GM12878 (cell line): ENCODE measurements at regions not wholly inside any gene's neighbourhood (a gene's known extent, or its start where the extent isn't known, plus 50 kb on each side); places are given as distances from the start of the nearest gene placed in this dataset.

Experiments used
- ATAC-seq: fragments of 200-7000 bp; cut with Tn5 transposase; 3 replicates; pipeline ENCODE4 v1.9.1; 2020; ENCODE audit warnings: mild to moderate bottlenecking, moderate library complexity
- BruUV-seq: library from RNA; stranded (reverse); fragments of 400-500 nt; replicated peaks from 2 replicates; lab custom pipeline; 2021; lab: Mats Ljungman, UMichigan
- CTCF ChIA-PET: fragments of 300-600 bp; sonication (Branson Sonifier 250); formaldehyde crosslinking; extraction: SDS; loops from one replicate; lab custom pipeline; 2021; ENCODE audit warnings: inconsistent platforms; lab: Yijun Ruan, JAX
- POLR2A ChIA-PET: fragments of 350-600 bp; formaldehyde crosslinking; extraction: SDS; loops from one replicate; lab custom pipeline; 2021; ENCODE audit warnings: inconsistent platforms; lab: Charles Lee
- RAD21 ChIA-PET: fragments of 300-600 bp; sonication (Branson Sonifier 250); formaldehyde crosslinking; loops from one replicate; lab custom pipeline; 2023; ENCODE audit warnings: antibody characterized with exemption; ENCODE audit not compliant: unreplicated experiment; lab: Charles Lee
- SMC1A ChIA-PET: fragments of 300-600 bp; sonication (Branson Sonifier 250); formaldehyde crosslinking; loops from one replicate; lab custom pipeline; 2023; ENCODE audit not compliant: unreplicated experiment, uncharacterized antibody; lab: Charles Lee
- DNase-seq: peaks from one replicate; pipeline ENCODE4 v3.0.0-alpha.2; 2011; ENCODE audit warnings: low read depth, low spot score
- FAIRE-seq: peaks from 3 replicates; lab custom pipeline; 2011; peaks lifted over from hg19 to GRCh38; lab: Jason Lieb, UNC
- H2AFZ ChIP-seq: 2 replicates; pipeline ENCODE4 v1.6.0; 2011; ENCODE audit warnings: low read depth, low read length, control low read depth; ENCODE audit not compliant: control insufficient read depth
- H3K27ac ChIP-seq: 2 replicates; pipeline ENCODE4 v1.5.1; 2011; ENCODE audit warnings: control low read depth; ENCODE audit not compliant: control insufficient read depth, insufficient read depth
- H3K27me3 ChIP-seq, 2 experiments: replicated peaks in 1 of 2; 2 replicates each; pipeline versions ENCODE4 v1.6.0 to v1.6.1; 2011; ENCODE audit warnings: low read length in 1 of 2; ENCODE audit not compliant: control insufficient read depth in 2 of 2, insufficient read depth in 2 of 2
- H3K36me3 ChIP-seq, 2 experiments: 2 replicates each; pipeline ENCODE4 v1.5.1; 2011; ENCODE audit warnings: low read length in 1 of 2; ENCODE audit not compliant: control insufficient read depth in 2 of 2, insufficient read depth in 2 of 2
- H3K4me1 ChIP-seq: 2 replicates; pipeline ENCODE4 v1.6.1; 2011; ENCODE audit warnings: mild to moderate bottlenecking, low read length, moderate library complexity, mixed read lengths; ENCODE audit not compliant: control insufficient read depth, insufficient read depth
- H3K4me2 ChIP-seq: 2 replicates; pipeline ENCODE4 v1.6.0; 2011; ENCODE audit warnings: control low read depth; ENCODE audit not compliant: control insufficient read depth, insufficient read depth
- H3K4me3 ChIP-seq: fragments of 200-600 bp; sonication (generic); 2 replicates; pipeline ENCODE4 v1.5.1; 2016
- H3K79me2 ChIP-seq: 2 replicates; pipeline ENCODE4 v1.6.0; 2011; ENCODE audit warnings: low read length; ENCODE audit not compliant: control insufficient read depth, insufficient read depth
- H3K9ac ChIP-seq: 2 replicates; pipeline ENCODE4 v1.8.0; 2011; ENCODE audit warnings: low read length, control low read depth, mixed read lengths; ENCODE audit not compliant: control insufficient read depth, insufficient read depth
- H3K9me3 ChIP-seq: replicated peaks from 3 replicates; pipeline ENCODE4 v1.5.1; 2011; ENCODE audit warnings: mild to moderate bottlenecking, low read length; ENCODE audit not compliant: control insufficient read depth, insufficient read depth
- H4K20me1 ChIP-seq: 2 replicates; pipeline ENCODE4 v1.6.0; 2011; ENCODE audit not compliant: control insufficient read depth, insufficient read depth
- CHD2 ChIP-seq: IDR thresholded peaks from 2 replicates; pipeline ENCODE4 v1.6.1; 2011; ENCODE audit warnings: low read depth, low read length, improper control_type of control experiment, borderline replicate concordance
- HDAC2 ChIP-seq: fragments of 200-600 bp; sonication (generic); IDR thresholded peaks from 2 replicates; pipeline ENCODE4 v1.6.1; 2017
- HDGF ChIP-seq: fragments of 450-650 bp; IDR thresholded peaks from 2 replicates; pipeline ENCODE4 v1.6.1; 2016; ENCODE audit warnings: antibody characterized with exemption
- IKZF2 ChIP-seq, 2 experiments: fragments of 450-650 bp; IDR thresholded peaks; 2 replicates each; pipeline ENCODE4 v1.6.1; 2017; ENCODE audit warnings: mild to moderate bottlenecking in 2 of 2, moderate library complexity in 2 of 2
- JUNB ChIP-seq: IDR thresholded peaks from 2 replicates; pipeline ENCODE4 v1.6.1; 2016; ENCODE audit warnings: antibody characterized with exemption, mild to moderate bottlenecking
- KAT2A ChIP-seq: conservative IDR thresholded peaks from 2 replicates; pipeline ENCODE4 v1.6.1; 2011; ENCODE audit warnings: low read depth, low read length; ENCODE audit not compliant: control insufficient read depth
- LARP7 ChIP-seq: fragments of 450-650 bp; IDR thresholded peaks from 2 replicates; pipeline ENCODE4 v1.6.1; 2017; ENCODE audit warnings: mild to moderate bottlenecking
- PML ChIP-seq: IDR thresholded peaks from 2 replicates; pipeline ENCODE4 v1.6.1; 2012; ENCODE audit warnings: low read length, inconsistent platforms
- POU2F2 ChIP-seq: IDR thresholded peaks from 3 replicates; pipeline ENCODE4 v1.6.1; 2011; ENCODE audit warnings: low read depth, mild to moderate bottlenecking, low read length, borderline replicate concordance
- RAD21 ChIP-seq: IDR thresholded peaks from 2 replicates; pipeline ENCODE4 v1.6.1; 2011; ENCODE audit warnings: mild to moderate bottlenecking, low read depth, low read length, moderate library complexity; ENCODE audit not compliant: insufficient read depth
- ZNF217 ChIP-seq: fragments of 450-650 bp; IDR thresholded peaks from 2 replicates; pipeline ENCODE4 v1.6.1; 2017; ENCODE audit warnings: antibody characterized with exemption, mild to moderate bottlenecking
- WGBS: methylation state at CpG from one replicate; pipeline ENCODE4 v1.1.6; 2016; ENCODE audit warnings: low lambda C conversion rate; ENCODE audit not compliant: insufficient replicate concordance, insufficient coverage; ENCODE audit errors: missing lambda C conversion rate; 5-methylcytosine and 5-hydroxymethylcytosine counted together
- in situ Hi-C: fragments of 300-500 bp; cut with MboI; formaldehyde crosslinking; loops from 9 replicates; pipeline ENCODE4 v1.14.3; 2018; ENCODE audit warnings: mixed read lengths
- intact Hi-C: fragments of 100-400 bp; cut with micrococcal nuclease; formaldehyde crosslinking; loops from one replicate; pipeline ENCODE4 v1.14.2; 2022; ENCODE audit not compliant: unreplicated experiment
- TF ChIP-seq, protein P1 (sequence below): fragments of 450-650 bp; IDR thresholded peaks from 2 replicates; pipeline ENCODE4 v1.6.1; 2016; ENCODE audit warnings: mild to moderate bottlenecking
- TF ChIP-seq, protein P2 (sequence below): fragments of 450-650 bp; IDR thresholded peaks from 2 replicates; pipeline ENCODE4 v1.6.1; 2016; ENCODE audit warnings: mild to moderate bottlenecking, moderate library complexity, borderline replicate concordance
- TF ChIP-seq, protein P3 (sequence below): fragments of 450-650 bp; conservative IDR thresholded peaks from 2 replicates; pipeline ENCODE4 v1.6.1; 2017; ENCODE audit warnings: mild to moderate bottlenecking, moderate library complexity

DNA sequence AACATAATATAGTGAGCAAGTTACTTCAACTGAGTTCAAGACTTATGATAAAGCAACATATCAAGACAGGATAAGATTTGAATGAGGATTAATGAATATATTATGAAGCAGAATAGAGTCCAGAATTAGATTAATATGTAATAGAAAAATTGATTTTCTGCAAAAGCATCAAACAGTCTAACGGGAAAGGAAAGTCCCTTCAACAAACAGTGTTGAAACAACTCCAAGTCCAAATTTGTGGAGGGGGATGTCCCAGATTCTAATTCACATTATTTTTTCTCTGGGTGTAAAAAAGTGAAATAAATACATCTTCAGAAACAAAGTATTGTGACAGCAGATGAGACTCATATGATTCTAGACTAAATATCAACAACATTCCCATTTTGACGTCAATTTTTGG is 289.7 kb downstream of the C6orf118 start:
- Histone ChIP-seq H4K20me1 (no peaks in the 10 kb centered on the region), H3K27ac (no peak overlapping the region), H3K9me3 (no peaks in the 10 kb centered on the region), H3K9ac (no peak overlapping the region), H3K4me1 (no peaks in the 10 kb centered on the region), H3K4me3 (no peak overlapping the region), H2AFZ (no peak overlapping the region), H3K79me2 (no peaks in the 10 kb centered on the region), H3K4me2 (no peak overlapping the region), H3K36me3 (no peaks in the 10 kb centered on the region), H3K27me3 (no peaks in the 10 kb centered on the region)
- SMC1A ChIA-PET, result no interaction called here
- in situ Hi-C loops (no loop called here), intact Hi-C loops (no loop called here)
- POLR2A ChIA-PET, result no interaction called here
- FAIRE-seq (no peak), DNase-seq (no peak), ATAC-seq (no peak)
- RAD21 ChIA-PET, result no interaction called here
- BruUV-seq, result no TSS peak
- CTCF ChIA-PET, result no interaction called here
- WGBS, result 49% methylated on average over 2 of the region's 2 CpGs
- TF ChIP-seq HDAC2, result no peak
- TF ChIP-seq LARP7, result no peak

DNA sequence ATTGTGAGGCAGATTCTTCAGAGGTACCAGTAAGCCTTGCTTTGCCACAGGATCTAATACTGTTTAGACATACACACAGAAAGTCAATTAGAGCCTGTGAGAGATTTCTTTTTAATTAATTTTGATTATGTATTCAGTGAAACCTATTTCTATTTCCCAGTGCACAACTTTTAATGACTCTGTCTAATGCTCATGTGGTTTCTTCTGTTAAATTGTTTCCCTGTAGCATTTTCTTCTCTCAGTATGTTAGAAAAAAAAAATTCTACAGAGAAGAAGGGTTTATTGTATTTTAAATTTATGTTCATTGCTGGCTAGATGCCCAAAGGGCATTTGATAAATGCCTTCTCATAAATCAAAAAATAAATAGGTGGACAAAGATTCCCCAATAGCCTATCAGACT is 293.7 kb downstream of the C6orf118 start:
- ChIA-PET RAD21 (no interaction called here), POLR2A (no interaction called here), SMC1A (no interaction called here), CTCF (no interaction called here)
- intact Hi-C loops, result no loop called here
- Histone ChIP-seq H3K36me3 (no peaks in the 10 kb centered on the region), H3K4me1 (no peaks in the 10 kb centered on the region), H3K27ac (no peak overlapping the region), H4K20me1 (no peaks in the 10 kb centered on the region), H3K27me3 (no peaks in the 10 kb centered on the region), H3K79me2 (no peaks in the 10 kb centered on the region), H3K4me2 (no peak overlapping the region), H3K9ac (no peak overlapping the region), H2AFZ (no peak overlapping the region), H3K4me3 (no peak overlapping the region), H3K9me3 (no peaks in the 10 kb centered on the region)
- in situ Hi-C loops, result no loop called here
- DNase-seq (no peak), FAIRE-seq (no peak), ATAC-seq (no peak)
- BruUV-seq, result no TSS peak
- no peak for TF ChIP-seq IKZF2 (IDR thresholded peaks at IDR 0.05)
- TF ChIP-seq ZNF217, result no peak
- TF ChIP-seq POU2F2, result no peak
- TF ChIP-seq CHD2, result no peak
- no peak for TF ChIP-seq PML
- TF ChIP-seq, protein P1, sequence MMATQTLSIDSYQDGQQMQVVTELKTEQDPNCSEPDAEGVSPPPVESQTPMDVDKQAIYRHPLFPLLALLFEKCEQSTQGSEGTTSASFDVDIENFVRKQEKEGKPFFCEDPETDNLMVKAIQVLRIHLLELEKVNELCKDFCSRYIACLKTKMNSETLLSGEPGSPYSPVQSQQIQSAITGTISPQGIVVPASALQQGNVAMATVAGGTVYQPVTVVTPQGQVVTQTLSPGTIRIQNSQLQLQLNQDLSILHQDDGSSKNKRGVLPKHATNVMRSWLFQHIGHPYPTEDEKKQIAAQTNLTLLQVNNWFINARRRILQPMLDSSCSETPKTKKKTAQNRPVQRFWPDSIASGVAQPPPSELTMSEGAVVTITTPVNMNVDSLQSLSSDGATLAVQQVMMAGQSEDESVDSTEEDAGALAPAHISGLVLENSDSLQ, result no peak
- TF ChIP-seq RAD21, result no peak
- TF ChIP-seq KAT2A, result no peak
- no peak for TF ChIP-seq HDGF
- TF ChIP-seq, protein P2, sequence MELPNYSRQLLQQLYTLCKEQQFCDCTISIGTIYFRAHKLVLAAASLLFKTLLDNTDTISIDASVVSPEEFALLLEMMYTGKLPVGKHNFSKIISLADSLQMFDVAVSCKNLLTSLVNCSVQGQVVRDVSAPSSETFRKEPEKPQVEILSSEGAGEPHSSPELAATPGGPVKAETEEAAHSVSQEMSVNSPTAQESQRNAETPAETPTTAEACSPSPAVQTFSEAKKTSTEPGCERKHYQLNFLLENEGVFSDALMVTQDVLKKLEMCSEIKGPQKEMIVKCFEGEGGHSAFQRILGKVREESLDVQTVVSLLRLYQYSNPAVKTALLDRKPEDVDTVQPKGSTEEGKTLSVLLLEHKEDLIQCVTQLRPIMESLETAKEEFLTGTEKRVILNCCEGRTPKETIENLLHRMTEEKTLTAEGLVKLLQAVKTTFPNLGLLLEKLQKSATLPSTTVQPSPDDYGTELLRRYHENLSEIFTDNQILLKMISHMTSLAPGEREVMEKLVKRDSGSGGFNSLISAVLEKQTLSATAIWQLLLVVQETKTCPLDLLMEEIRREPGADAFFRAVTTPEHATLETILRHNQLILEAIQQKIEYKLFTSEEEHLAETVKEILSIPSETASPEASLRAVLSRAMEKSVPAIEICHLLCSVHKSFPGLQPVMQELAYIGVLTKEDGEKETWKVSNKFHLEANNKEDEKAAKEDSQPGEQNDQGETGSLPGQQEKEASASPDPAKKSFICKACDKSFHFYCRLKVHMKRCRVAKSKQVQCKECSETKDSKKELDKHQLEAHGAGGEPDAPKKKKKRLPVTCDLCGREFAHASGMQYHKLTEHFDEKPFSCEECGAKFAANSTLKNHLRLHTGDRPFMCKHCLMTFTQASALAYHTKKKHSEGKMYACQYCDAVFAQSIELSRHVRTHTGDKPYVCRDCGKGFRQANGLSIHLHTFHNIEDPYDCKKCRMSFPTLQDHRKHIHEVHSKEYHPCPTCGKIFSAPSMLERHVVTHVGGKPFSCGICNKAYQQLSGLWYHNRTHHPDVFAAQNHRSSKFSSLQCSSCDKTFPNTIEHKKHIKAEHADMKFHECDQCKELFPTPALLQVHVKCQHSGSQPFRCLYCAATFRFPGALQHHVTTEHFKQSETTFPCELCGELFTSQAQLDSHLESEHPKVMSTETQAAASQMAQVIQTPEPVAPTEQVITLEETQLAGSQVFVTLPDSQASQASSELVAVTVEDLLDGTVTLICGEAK, result no peak
- TF ChIP-seq JUNB, result no peak
- TF ChIP-seq, protein P3, sequence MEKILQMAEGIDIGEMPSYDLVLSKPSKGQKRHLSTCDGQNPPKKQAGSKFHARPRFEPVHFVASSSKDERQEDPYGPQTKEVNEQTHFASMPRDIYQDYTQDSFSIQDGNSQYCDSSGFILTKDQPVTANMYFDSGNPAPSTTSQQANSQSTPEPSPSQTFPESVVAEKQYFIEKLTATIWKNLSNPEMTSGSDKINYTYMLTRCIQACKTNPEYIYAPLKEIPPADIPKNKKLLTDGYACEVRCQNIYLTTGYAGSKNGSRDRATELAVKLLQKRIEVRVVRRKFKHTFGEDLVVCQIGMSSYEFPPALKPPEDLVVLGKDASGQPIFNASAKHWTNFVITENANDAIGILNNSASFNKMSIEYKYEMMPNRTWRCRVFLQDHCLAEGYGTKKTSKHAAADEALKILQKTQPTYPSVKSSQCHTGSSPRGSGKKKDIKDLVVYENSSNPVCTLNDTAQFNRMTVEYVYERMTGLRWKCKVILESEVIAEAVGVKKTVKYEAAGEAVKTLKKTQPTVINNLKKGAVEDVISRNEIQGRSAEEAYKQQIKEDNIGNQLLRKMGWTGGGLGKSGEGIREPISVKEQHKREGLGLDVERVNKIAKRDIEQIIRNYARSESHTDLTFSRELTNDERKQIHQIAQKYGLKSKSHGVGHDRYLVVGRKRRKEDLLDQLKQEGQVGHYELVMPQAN, result no peak
